ENCODE measurements at regions not wholly inside any gene's neighbourhood (a gene's known extent, or its start where the extent isn't known, plus 50 kb on each side); places are given as distances from the start of the nearest gene placed in this dataset.

GRCh38 chr4:180682776-180683175 is 1560.4 kb upstream of the TENM3 start:
- H3K4me1 ChIP-seq (ENCODE audit: control insufficient read depth in 1 of 2, insufficient read depth in 2 of 2, low read length in 2 of 2), result no peaks in the 10 kb centered on the region
- no peaks in the 10 kb centered on the region for H4K20me1 ChIP-seq (ENCODE audit: insufficient read depth)
- BruUV-seq (replicated peaks), result no TSS peak
- H3K9ac ChIP-seq (ENCODE audit: low read length), result no peak overlapping the region
- POLR2A ChIA-PET, result no interaction called here
- H3K4me2 ChIP-seq (ENCODE audit: low read length), result no peak overlapping the region
- no peak overlapping the region for H3K4me3 ChIP-seq (replicated peaks in 1 of 2; ENCODE audit: low read depth in 1 of 2, low read length in 2 of 2)
- no peak overlapping the region for H2AFZ ChIP-seq (ENCODE audit: low read depth, low read length, poor library complexity, severe bottlenecking)
- H3K27ac ChIP-seq (ENCODE audit: low read depth, low read length), result no peak overlapping the region
- DNase-seq (ENCODE audit: low read depth, low spot score) (no peak), ATAC-seq (no peak)
- H3K79me2 ChIP-seq (ENCODE audit: insufficient read depth, low read length), result no peaks in the 10 kb centered on the region
- no peaks in the 10 kb centered on the region for H3K9me3 ChIP-seq (ENCODE audit: control insufficient read depth in 1 of 2, insufficient read depth in 1 of 2, low read depth in 1 of 2, low read length in 2 of 2)
- no peaks in the 10 kb centered on the region for H3K9me2 ChIP-seq (ENCODE audit: insufficient read depth)
- CTCF ChIA-PET, result no interaction called here
- RAD21 ChIA-PET (ENCODE audit: low non-redundant PET in 1 of 2, low total read pairs in 2 of 2, uncharacterized antibody in 2 of 2, unreplicated experiment in 2 of 2), result no interaction called here
- H3K27me3 ChIP-seq (ENCODE audit: insufficient read depth, low read length), result no peaks in the 10 kb centered on the region
- no peaks in the 10 kb centered on the region for H3K36me3 ChIP-seq (ENCODE audit: control insufficient read depth in 1 of 2, insufficient read depth in 2 of 2, low read length in 2 of 2)
- intact Hi-C loops (cut with micrococcal nuclease), result no loop called here
- no peak for TF ChIP-seq POLR2AphosphoS5 (IDR thresholded peaks at IDR 0.05; ENCODE audit: low read depth, low read length)
- TF ChIP-seq CTCF (IDR thresholded peaks at IDR 0.05 in 2 of 3, conservative IDR thresholded peaks at IDR 0.05 in 1 of 3; ENCODE audit: borderline replicate concordance in 1 of 3, insufficient read depth in 1 of 3, low read depth in 2 of 3, low read length in 2 of 3), result no peak
- TF ChIP-seq MAX (IDR thresholded peaks at IDR 0.05), result no peak
- no peak for TF ChIP-seq SIN3A (IDR thresholded peaks at IDR 0.05; ENCODE audit: low read depth)
- no peak for TF ChIP-seq TCF7L2 (IDR thresholded peaks at IDR 0.05; ENCODE audit: borderline replicate concordance, extremely low read depth, insufficient read depth, insufficient read length)
- no peak for TF ChIP-seq POLR2A (IDR thresholded peaks at IDR 0.05; ENCODE audit: borderline replicate concordance, extremely low read depth, insufficient read depth, insufficient read length)
- TF ChIP-seq SP1 (IDR thresholded peaks at IDR 0.05; ENCODE audit: low read depth), result no peak
- no peak for TF ChIP-seq ZFX (IDR thresholded peaks at IDR 0.05)
- TF ChIP-seq CEBPB (IDR thresholded peaks at IDR 0.05; ENCODE audit: low read depth), result no peak
- TF ChIP-seq ZBTB33 (IDR thresholded peaks at IDR 0.05; ENCODE audit: extremely low read depth, insufficient replicate concordance, low read length), result no peak
- TF ChIP-seq RAD21 (IDR thresholded peaks at IDR 0.05; ENCODE audit: low read depth), result no peak
- TF ChIP-seq EZH2phosphoT487 (IDR thresholded peaks at IDR 0.05; ENCODE audit: borderline replicate concordance), result no peak
- no peak for TF ChIP-seq CBX3 (IDR thresholded peaks at IDR 0.05; ENCODE audit: low read depth)
- TF ChIP-seq ATF3 (IDR thresholded peaks at IDR 0.05), result no peak
- TF ChIP-seq FOSL1 (IDR thresholded peaks at IDR 0.05; ENCODE audit: low read depth), result no peak
- no peak for TF ChIP-seq EZH2 (IDR thresholded peaks at IDR 0.05)
- no peak for TF ChIP-seq EGR1 (IDR thresholded peaks at IDR 0.05; ENCODE audit: low read depth)
- no peak for TF ChIP-seq SRF (IDR thresholded peaks at IDR 0.05; ENCODE audit: low read depth)

Data from HCT116 (cell line).